ENCODE measurements at regions not wholly inside any gene's neighbourhood (a gene's known extent, or its start where the extent isn't known, plus 50 kb on each side); places are given as distances from the start of the nearest gene placed in this dataset.

DNA sequence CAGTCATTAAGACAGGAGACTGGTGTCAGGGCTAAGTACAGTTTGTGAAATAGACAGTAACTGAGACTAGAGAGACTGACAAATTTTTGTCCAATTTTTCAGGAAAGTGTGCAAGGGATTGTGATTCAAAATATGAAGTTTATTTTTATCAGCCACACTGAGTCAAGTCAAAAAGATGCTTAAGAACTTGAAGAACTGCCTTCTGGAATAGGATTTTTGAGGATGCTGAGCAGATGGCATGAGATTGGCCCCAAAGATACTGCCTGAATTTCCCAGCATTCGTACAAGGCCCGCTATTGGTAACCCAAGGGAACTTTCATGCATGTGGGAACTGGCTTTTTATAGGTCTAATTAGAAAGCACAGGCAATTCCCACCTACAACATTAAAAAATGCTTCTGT, 610.0 kb downstream of the LMO4 start:
- TF ChIP-seq POLR2AphosphoS5 (IDR thresholded peaks at IDR 0.05) = no peak
- TF ChIP-seq, protein P1, sequence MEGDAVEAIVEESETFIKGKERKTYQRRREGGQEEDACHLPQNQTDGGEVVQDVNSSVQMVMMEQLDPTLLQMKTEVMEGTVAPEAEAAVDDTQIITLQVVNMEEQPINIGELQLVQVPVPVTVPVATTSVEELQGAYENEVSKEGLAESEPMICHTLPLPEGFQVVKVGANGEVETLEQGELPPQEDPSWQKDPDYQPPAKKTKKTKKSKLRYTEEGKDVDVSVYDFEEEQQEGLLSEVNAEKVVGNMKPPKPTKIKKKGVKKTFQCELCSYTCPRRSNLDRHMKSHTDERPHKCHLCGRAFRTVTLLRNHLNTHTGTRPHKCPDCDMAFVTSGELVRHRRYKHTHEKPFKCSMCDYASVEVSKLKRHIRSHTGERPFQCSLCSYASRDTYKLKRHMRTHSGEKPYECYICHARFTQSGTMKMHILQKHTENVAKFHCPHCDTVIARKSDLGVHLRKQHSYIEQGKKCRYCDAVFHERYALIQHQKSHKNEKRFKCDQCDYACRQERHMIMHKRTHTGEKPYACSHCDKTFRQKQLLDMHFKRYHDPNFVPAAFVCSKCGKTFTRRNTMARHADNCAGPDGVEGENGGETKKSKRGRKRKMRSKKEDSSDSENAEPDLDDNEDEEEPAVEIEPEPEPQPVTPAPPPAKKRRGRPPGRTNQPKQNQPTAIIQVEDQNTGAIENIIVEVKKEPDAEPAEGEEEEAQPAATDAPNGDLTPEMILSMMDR (IDR thresholded peaks at IDR 0.05 in 8 of 11, conservative IDR thresholded peaks at IDR 0.05 in 3 of 11) = no peak
